WTC11 (cell line): ENCODE measurements at regions not wholly inside any gene's neighbourhood (a gene's known extent, or its start where the extent isn't known, plus 50 kb on each side); places are given as distances from the start of the nearest gene placed in this dataset.

Source experiments
- ATAC-seq: fragments of 200-7000 bp; cut with Tn5 transposase; 2 replicates; pipeline ENCODE4 v1.10.0; 2021; ENCODE audit warnings: mild to moderate bottlenecking, moderate library complexity
- CTCF ChIA-PET: fragments of 300-600 bp; sonication (Branson Sonifier 250); formaldehyde crosslinking; loops from one replicate; lab custom pipeline; 2021; ENCODE audit warnings: antibody characterized with exemption; lab: Charles Lee
- POLR2A ChIA-PET: fragments of 350-600 bp; sonication (Branson Sonifier 250); formaldehyde crosslinking; loops from one replicate; lab custom pipeline; 2021; ENCODE audit warnings: antibody characterized with exemption; lab: Charles Lee
- DNase-seq: peaks from one replicate; pipeline ENCODE4 v3.0.0; 2021; ENCODE audit warnings: low spot score
- H3K27ac Mint-ChIP-seq: 2 replicates; pipeline ENCODE4 v1.8.0; 2021; ENCODE audit warnings: mixed read lengths
- H3K27me3 Mint-ChIP-seq: 2 replicates; pipeline ENCODE4 v1.8.0; 2021; ENCODE audit warnings: low read depth, mild to moderate bottlenecking, moderate library complexity, mixed read lengths
- H3K36me3 Mint-ChIP-seq: 2 replicates; pipeline ENCODE4 v1.8.0; 2021; ENCODE audit warnings: mixed read lengths
- H3K4me1 Mint-ChIP-seq: 2 replicates; pipeline ENCODE4 v1.8.0; 2022; ENCODE audit warnings: mixed read lengths
- H3K4me3 Mint-ChIP-seq: 2 replicates; pipeline ENCODE4 v1.8.0; 2021; ENCODE audit warnings: mild to moderate bottlenecking, moderate library complexity, mixed read lengths
- H3K9me3 Mint-ChIP-seq: 2 replicates; pipeline ENCODE4 v1.8.0; 2021; ENCODE audit warnings: mixed read lengths
- ARID4B ChIP-seq: sonication (generic); formaldehyde crosslinking; IDR thresholded peaks from 2 replicates; pipeline ENCODE4 v1.8.0; 2023; ENCODE audit warnings: missing genetic modification reagents, mild to moderate bottlenecking, borderline replicate concordance
- CDX4 ChIP-seq: fragments of 250-450 bp; sonication (Bioruptor Pico); IDR thresholded peaks from 2 replicates; pipeline ENCODE4 v1.9.0; 2021; ENCODE audit warnings: moderate library complexity, mild to moderate bottlenecking, inconsistent platforms, borderline replicate concordance
- CREB1 ChIP-seq: sonication (generic); formaldehyde crosslinking; IDR thresholded peaks from 2 replicates; pipeline ENCODE4 v1.8.0; 2023; ENCODE audit warnings: mild to moderate bottlenecking, missing genetic modification reagents
- ERG ChIP-seq: fragments of 250-450 bp; sonication (Bioruptor Pico); IDR thresholded peaks from 2 replicates; pipeline ENCODE4 v1.8.0; 2021; ENCODE audit warnings: mild to moderate bottlenecking
- ESRRA ChIP-seq: sonication (generic); formaldehyde crosslinking; IDR thresholded peaks from 2 replicates; pipeline ENCODE4 v1.8.1; 2022; ENCODE audit warnings: mild to moderate bottlenecking, missing genetic modification reagents, borderline replicate concordance
- ETV6 ChIP-seq: sonication (generic); formaldehyde crosslinking; IDR thresholded peaks from 2 replicates; pipeline ENCODE4 v1.8.1; 2022; ENCODE audit warnings: mild to moderate bottlenecking, missing genetic modification reagents
- HMGXB4 ChIP-seq: sonication (generic); formaldehyde crosslinking; IDR thresholded peaks from 2 replicates; pipeline ENCODE4 v1.8.1; 2023; ENCODE audit warnings: mild to moderate bottlenecking, moderate library complexity, missing genetic modification reagents
- JAZF1 ChIP-seq: fragments of 250-450 bp; sonication (Bioruptor Pico); IDR thresholded peaks from 2 replicates; pipeline ENCODE4 v1.9.0; 2021; ENCODE audit warnings: moderate library complexity, mild to moderate bottlenecking, inconsistent platforms
- KAT7 ChIP-seq: sonication (generic); formaldehyde crosslinking; IDR thresholded peaks from 2 replicates; pipeline ENCODE4 v1.8.1; 2023; ENCODE audit warnings: missing genetic modification reagents, mild to moderate bottlenecking, borderline replicate concordance
- MYBL2 ChIP-seq: sonication (generic); formaldehyde crosslinking; IDR thresholded peaks from 2 replicates; pipeline ENCODE4 v1.8.1; 2023; ENCODE audit warnings: mild to moderate bottlenecking, moderate library complexity, missing genetic modification reagents
- NR1H2 ChIP-seq: sonication (generic); formaldehyde crosslinking; IDR thresholded peaks from 2 replicates; pipeline ENCODE4 v1.9.0; 2021; ENCODE audit warnings: mild to moderate bottlenecking, moderate library complexity, missing genetic modification reagents
- NR2C2 ChIP-seq: sonication (generic); formaldehyde crosslinking; IDR thresholded peaks from 2 replicates; pipeline ENCODE4 v1.8.0; 2022; ENCODE audit warnings: mild to moderate bottlenecking, missing genetic modification reagents
- OVOL2 ChIP-seq: fragments of 250-450 bp; sonication (Bioruptor Pico); IDR thresholded peaks from 2 replicates; pipeline ENCODE4 v1.9.0; 2021; ENCODE audit warnings: mild to moderate bottlenecking, borderline replicate concordance
- ZBTB43 ChIP-seq: sonication (generic); formaldehyde crosslinking; IDR thresholded peaks from 2 replicates; pipeline ENCODE4 v1.8.1; 2023; ENCODE audit warnings: mild to moderate bottlenecking, missing genetic modification reagents
- ZNF138 ChIP-seq: sonication (generic); formaldehyde crosslinking; conservative IDR thresholded peaks from 2 replicates; pipeline ENCODE4 v1.8.1; 2022; ENCODE audit warnings: mild to moderate bottlenecking, moderate library complexity, missing genetic modification reagents
- ZNF219 ChIP-seq: sonication (generic); formaldehyde crosslinking; IDR thresholded peaks from 2 replicates; pipeline ENCODE4 v1.8.0; 2023; ENCODE audit warnings: missing genetic modification reagents, mild to moderate bottlenecking, borderline replicate concordance
- ZNF263 ChIP-seq: sonication (generic); formaldehyde crosslinking; IDR thresholded peaks from 2 replicates; pipeline ENCODE4 v1.8.1; 2022; ENCODE audit warnings: low read depth, mild to moderate bottlenecking, moderate library complexity, missing genetic modification reagents
- ZNF423 ChIP-seq: fragments of 250-450 bp; sonication (Bioruptor Pico); IDR thresholded peaks from 2 replicates; pipeline ENCODE4 v2.1.2; 2022; ENCODE audit warnings: mild to moderate bottlenecking, moderate library complexity
- ZNF671 ChIP-seq: fragments of 250-450 bp; sonication (Bioruptor Pico); IDR thresholded peaks from 2 replicates; pipeline ENCODE4 v1.8.0; 2021; ENCODE audit warnings: mild to moderate bottlenecking
- ZSCAN18 ChIP-seq: fragments of 250-450 bp; sonication (Bioruptor Pico); IDR thresholded peaks from 2 replicates; pipeline ENCODE4 v2.1.2; 2022; ENCODE audit warnings: mild to moderate bottlenecking, moderate library complexity
- TF ChIP-seq, protein P1 (sequence below): sonication (generic); formaldehyde crosslinking; IDR thresholded peaks from 2 replicates; pipeline ENCODE4 v1.8.0; 2022; ENCODE audit warnings: mild to moderate bottlenecking, missing genetic modification reagents
- TF ChIP-seq, protein P2 (sequence below): sonication (generic); formaldehyde crosslinking; IDR thresholded peaks from 2 replicates; pipeline ENCODE4 v1.8.1; 2022; ENCODE audit warnings: missing genetic modification reagents, borderline replicate concordance

- Mint-ChIP-seq H3K4me3 (no peak overlapping the region), H3K27me3 (no peaks in the 10 kb centered on the region), H3K9me3 (peaks cover 9% of the 10 kb centered on the region), H3K36me3 (no peaks in the 10 kb centered on the region), H3K4me1 (no peaks in the 10 kb centered on the region), H3K27ac (no peak overlapping the region)
- TF ChIP-seq CDX4 (CRISPR knock-in tag) = no peak
- no peak for TF ChIP-seq CREB1 (CRISPR knock-in tag)
- no peak for TF ChIP-seq ZNF138
- no peak for TF ChIP-seq ERG (CRISPR knock-in tag)
- no peak for TF ChIP-seq ZNF671 (CRISPR knock-in tag)
- no peak for TF ChIP-seq NR1H2 (CRISPR knock-in tag)
- no peak for TF ChIP-seq ESRRA
- no peak for TF ChIP-seq ETV6
- TF ChIP-seq, protein P1, sequence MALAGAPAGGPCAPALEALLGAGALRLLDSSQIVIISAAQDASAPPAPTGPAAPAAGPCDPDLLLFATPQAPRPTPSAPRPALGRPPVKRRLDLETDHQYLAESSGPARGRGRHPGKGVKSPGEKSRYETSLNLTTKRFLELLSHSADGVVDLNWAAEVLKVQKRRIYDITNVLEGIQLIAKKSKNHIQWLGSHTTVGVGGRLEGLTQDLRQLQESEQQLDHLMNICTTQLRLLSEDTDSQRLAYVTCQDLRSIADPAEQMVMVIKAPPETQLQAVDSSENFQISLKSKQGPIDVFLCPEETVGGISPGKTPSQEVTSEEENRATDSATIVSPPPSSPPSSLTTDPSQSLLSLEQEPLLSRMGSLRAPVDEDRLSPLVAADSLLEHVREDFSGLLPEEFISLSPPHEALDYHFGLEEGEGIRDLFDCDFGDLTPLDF (CRISPR knock-in tag) = no peak
- TF ChIP-seq, protein P2, sequence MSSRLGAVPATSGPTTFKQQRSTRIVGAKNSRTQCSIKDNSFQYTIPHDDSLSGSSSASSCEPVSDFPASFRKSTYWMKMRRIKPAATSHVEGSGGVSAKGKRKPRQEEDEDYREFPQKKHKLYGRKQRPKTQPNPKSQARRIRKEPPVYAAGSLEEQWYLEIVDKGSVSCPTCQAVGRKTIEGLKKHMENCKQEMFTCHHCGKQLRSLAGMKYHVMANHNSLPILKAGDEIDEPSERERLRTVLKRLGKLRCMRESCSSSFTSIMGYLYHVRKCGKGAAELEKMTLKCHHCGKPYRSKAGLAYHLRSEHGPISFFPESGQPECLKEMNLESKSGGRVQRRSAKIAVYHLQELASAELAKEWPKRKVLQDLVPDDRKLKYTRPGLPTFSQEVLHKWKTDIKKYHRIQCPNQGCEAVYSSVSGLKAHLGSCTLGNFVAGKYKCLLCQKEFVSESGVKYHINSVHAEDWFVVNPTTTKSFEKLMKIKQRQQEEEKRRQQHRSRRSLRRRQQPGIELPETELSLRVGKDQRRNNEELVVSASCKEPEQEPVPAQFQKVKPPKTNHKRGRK = no peak
- no peak for TF ChIP-seq ZNF219 (CRISPR knock-in tag)
- no peak for TF ChIP-seq ZNF263 (CRISPR knock-in tag)
- ATAC-seq (no peak), DNase-seq (no peak)
- POLR2A ChIA-PET = no interaction called here
- CTCF ChIA-PET = no interaction called here
These were observed 1019.3 kb downstream of the JRKL start for GRCh38 chr11:97409141-97409540.

GRCh38 chr11:97414801-97415200 lies 1025.0 kb downstream of the JRKL start:
- no peaks in the 10 kb centered on the region for H3K27me3 Mint-ChIP-seq
- peaks cover 8% of the 10 kb centered on the region for H3K9me3 Mint-ChIP-seq
- no peak for ATAC-seq
- H3K4me1 Mint-ChIP-seq = no peaks in the 10 kb centered on the region
- DNase-seq = no peak
- no peak overlapping the region for H3K27ac Mint-ChIP-seq
- H3K4me3 Mint-ChIP-seq = no peak overlapping the region
- ChIA-PET CTCF (no interaction called here), POLR2A (no interaction called here)
- H3K36me3 Mint-ChIP-seq = no peaks in the 10 kb centered on the region
- TF ChIP-seq JAZF1 (CRISPR knock-in tag) = no peak
- TF ChIP-seq ZBTB43 = no peak
- TF ChIP-seq, protein P1 (CRISPR knock-in tag) = no peak
- no peak for TF ChIP-seq ARID4B (CRISPR knock-in tag)
- TF ChIP-seq MYBL2 (CRISPR knock-in tag) = no peak
- no peak for TF ChIP-seq HMGXB4 (CRISPR knock-in tag)
- no peak for TF ChIP-seq NR2C2 (CRISPR knock-in tag)
- TF ChIP-seq ZNF423 (CRISPR knock-in tag) = no peak
- TF ChIP-seq OVOL2 = no peak
- no peak for TF ChIP-seq ZSCAN18 (CRISPR knock-in tag)
- TF ChIP-seq KAT7 (CRISPR knock-in tag) = no peak
